HepG2 (cell line): ENCODE measurements at regions not wholly inside any gene's neighbourhood (a gene's known extent, or its start where the extent isn't known, plus 50 kb on each side); places are given as distances from the start of the nearest gene placed in this dataset.

Source experiments
- FOXM1 ChIP-seq: sonication (generic); formaldehyde crosslinking; IDR thresholded peaks from 2 replicates; pipeline ENCODE4 v1.5.0; 2020; ENCODE audit warnings: missing genetic modification reagents
- HDAC6 ChIP-seq: fragments of 200-600 bp; sonication (generic); IDR thresholded peaks from 2 replicates; pipeline ENCODE4 v1.7.0; 2017; ENCODE audit warnings: mild to moderate bottlenecking, antibody characterized with exemption, low read length, low read depth
- HMGXB4 ChIP-seq, 2 experiments: sonication (generic) in 1 of 2; formaldehyde crosslinking in 1 of 2; IDR thresholded peaks; 2 replicates each; pipeline versions ENCODE4 v1.4.0 to v1.6.1; 2018 to 2020; ENCODE audit warnings: missing genetic modification reagents in 2 of 2, borderline replicate concordance in 1 of 2, low read depth in 1 of 2, mild to moderate bottlenecking in 1 of 2, missing biosample characterization in 1 of 2
- LCORL ChIP-seq, 2 experiments: fragments of 450-650 bp in 1 of 2; sonication (generic) in 1 of 2; formaldehyde crosslinking in 1 of 2; IDR thresholded peaks; 2 replicates each; pipeline versions ENCODE4 v1.5.0 to v1.6.1; 2017 to 2020; ENCODE audit warnings: antibody characterized with exemption in 1 of 2, missing genetic modification reagents in 1 of 2
- MAFF ChIP-seq: IDR thresholded peaks from 2 replicates; pipeline ENCODE4 v1.6.1; 2011; ENCODE audit warnings: low read depth, low read length, improper control_type of control experiment
- MTF1 ChIP-seq: sonication (generic); formaldehyde crosslinking; IDR thresholded peaks from 2 replicates; pipeline ENCODE4 v1.5.0; 2020; ENCODE audit warnings: missing genetic modification reagents
- POGZ ChIP-seq: sonication (generic); formaldehyde crosslinking; IDR thresholded peaks from 2 replicates; pipeline ENCODE4 v1.4.0; 2020; ENCODE audit warnings: mild to moderate bottlenecking, missing genetic modification reagents
- TP53 ChIP-seq: sonication (generic); formaldehyde crosslinking; conservative IDR thresholded peaks from 2 replicates; pipeline ENCODE4 v1.4.0; 2020; ENCODE audit warnings: missing genetic modification reagents
- ZKSCAN8 ChIP-seq: IDR thresholded peaks from 2 replicates; pipeline ENCODE4 v1.6.1; 2016; ENCODE audit warnings: borderline replicate concordance, missing genetic modification reagents, missing compliant biosample characterization
- ZNF274 ChIP-seq: sonication (generic); formaldehyde crosslinking; IDR thresholded peaks from 2 replicates; pipeline ENCODE4 v1.5.1; 2020; ENCODE audit warnings: mild to moderate bottlenecking, missing genetic modification reagents
- ZNF569 ChIP-seq: sonication (generic); formaldehyde crosslinking; IDR thresholded peaks from 2 replicates; pipeline ENCODE4 v1.5.0; 2020; ENCODE audit warnings: mild to moderate bottlenecking, missing genetic modification reagents, moderate library complexity, borderline replicate concordance
- ZNF747 ChIP-seq: sonication (generic); formaldehyde crosslinking; IDR thresholded peaks from 2 replicates; pipeline ENCODE4 v1.8.1; 2023; ENCODE audit warnings: missing genetic modification reagents, mild to moderate bottlenecking, borderline replicate concordance
- TF ChIP-seq, protein P1 (sequence below): sonication (generic); formaldehyde crosslinking; IDR thresholded peaks from 2 replicates; pipeline ENCODE4 v1.5.0; 2020; ENCODE audit warnings: mild to moderate bottlenecking, missing genetic modification reagents, moderate library complexity
- TF ChIP-seq, protein P2 (sequence below): sonication (generic); formaldehyde crosslinking; IDR thresholded peaks from 2 replicates; pipeline ENCODE4 v1.4.0; 2020; ENCODE audit warnings: mild to moderate bottlenecking, missing genetic modification reagents

DNA sequence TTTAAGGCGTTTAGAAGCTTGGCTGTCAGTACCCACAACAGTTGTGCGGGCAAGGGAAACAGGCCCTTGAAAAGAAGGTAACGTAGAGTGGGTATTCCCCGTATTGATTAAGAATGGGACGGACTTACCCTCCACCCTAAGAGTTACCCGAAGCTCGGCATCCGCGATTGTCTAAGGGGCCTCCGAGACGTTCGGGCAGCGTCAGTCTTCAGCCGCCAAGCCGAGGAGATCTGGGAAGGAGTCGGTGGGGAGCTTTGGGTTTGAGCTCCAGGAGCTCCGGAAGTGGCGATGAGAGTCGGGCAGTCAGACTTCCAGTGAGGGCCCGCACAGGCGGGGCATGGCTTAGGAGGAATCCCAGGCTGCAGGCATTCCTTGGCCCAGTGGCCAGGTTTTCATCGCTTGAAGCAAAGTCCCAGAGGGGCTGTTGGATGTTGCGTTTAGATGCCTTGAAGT, 748.2 kb upstream of the ADGRB3 start:
- TF ChIP-seq, protein P1, sequence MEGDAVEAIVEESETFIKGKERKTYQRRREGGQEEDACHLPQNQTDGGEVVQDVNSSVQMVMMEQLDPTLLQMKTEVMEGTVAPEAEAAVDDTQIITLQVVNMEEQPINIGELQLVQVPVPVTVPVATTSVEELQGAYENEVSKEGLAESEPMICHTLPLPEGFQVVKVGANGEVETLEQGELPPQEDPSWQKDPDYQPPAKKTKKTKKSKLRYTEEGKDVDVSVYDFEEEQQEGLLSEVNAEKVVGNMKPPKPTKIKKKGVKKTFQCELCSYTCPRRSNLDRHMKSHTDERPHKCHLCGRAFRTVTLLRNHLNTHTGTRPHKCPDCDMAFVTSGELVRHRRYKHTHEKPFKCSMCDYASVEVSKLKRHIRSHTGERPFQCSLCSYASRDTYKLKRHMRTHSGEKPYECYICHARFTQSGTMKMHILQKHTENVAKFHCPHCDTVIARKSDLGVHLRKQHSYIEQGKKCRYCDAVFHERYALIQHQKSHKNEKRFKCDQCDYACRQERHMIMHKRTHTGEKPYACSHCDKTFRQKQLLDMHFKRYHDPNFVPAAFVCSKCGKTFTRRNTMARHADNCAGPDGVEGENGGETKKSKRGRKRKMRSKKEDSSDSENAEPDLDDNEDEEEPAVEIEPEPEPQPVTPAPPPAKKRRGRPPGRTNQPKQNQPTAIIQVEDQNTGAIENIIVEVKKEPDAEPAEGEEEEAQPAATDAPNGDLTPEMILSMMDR = no peak
- TF ChIP-seq TP53 (CRISPR knock-in tag) (no peak), MAFF (no peak), HMGXB4 (CRISPR knock-in tag; IDR thresholded peaks at IDR 0.05; ENCODE audit: borderline replicate concordance in 1 of 2, low read depth in 1 of 2) (no peak), POGZ (CRISPR knock-in tag) (no peak), ZNF274 (CRISPR knock-in tag) (no peak), ZNF747 (CRISPR knock-in tag) (no peak), LCORL (IDR thresholded peaks at IDR 0.05) (no peak), LCORL (CRISPR knock-in tag; IDR thresholded peaks at IDR 0.05) (no peak), HDAC6 (no peak), ZNF569 (no peak), FOXM1 (CRISPR knock-in tag) (no peak), ZKSCAN8 (CRISPR knock-in tag) (no peak), MTF1 (CRISPR knock-in tag) (no peak)
- TF ChIP-seq, protein P2, sequence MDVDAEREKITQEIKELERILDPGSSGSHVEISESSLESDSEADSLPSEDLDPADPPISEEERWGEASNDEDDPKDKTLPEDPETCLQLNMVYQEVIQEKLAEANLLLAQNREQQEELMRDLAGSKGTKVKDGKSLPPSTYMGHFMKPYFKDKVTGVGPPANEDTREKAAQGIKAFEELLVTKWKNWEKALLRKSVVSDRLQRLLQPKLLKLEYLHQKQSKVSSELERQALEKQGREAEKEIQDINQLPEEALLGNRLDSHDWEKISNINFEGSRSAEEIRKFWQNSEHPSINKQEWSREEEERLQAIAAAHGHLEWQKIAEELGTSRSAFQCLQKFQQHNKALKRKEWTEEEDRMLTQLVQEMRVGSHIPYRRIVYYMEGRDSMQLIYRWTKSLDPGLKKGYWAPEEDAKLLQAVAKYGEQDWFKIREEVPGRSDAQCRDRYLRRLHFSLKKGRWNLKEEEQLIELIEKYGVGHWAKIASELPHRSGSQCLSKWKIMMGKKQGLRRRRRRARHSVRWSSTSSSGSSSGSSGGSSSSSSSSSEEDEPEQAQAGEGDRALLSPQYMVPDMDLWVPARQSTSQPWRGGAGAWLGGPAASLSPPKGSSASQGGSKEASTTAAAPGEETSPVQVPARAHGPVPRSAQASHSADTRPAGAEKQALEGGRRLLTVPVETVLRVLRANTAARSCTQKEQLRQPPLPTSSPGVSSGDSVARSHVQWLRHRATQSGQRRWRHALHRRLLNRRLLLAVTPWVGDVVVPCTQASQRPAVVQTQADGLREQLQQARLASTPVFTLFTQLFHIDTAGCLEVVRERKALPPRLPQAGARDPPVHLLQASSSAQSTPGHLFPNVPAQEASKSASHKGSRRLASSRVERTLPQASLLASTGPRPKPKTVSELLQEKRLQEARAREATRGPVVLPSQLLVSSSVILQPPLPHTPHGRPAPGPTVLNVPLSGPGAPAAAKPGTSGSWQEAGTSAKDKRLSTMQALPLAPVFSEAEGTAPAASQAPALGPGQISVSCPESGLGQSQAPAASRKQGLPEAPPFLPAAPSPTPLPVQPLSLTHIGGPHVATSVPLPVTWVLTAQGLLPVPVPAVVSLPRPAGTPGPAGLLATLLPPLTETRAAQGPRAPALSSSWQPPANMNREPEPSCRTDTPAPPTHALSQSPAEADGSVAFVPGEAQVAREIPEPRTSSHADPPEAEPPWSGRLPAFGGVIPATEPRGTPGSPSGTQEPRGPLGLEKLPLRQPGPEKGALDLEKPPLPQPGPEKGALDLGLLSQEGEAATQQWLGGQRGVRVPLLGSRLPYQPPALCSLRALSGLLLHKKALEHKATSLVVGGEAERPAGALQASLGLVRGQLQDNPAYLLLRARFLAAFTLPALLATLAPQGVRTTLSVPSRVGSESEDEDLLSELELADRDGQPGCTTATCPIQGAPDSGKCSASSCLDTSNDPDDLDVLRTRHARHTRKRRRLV = no peak
